ENCODE measurements at regions not wholly inside any gene's neighbourhood (a gene's known extent, or its start where the extent isn't known, plus 50 kb on each side); places are given as distances from the start of the nearest gene placed in this dataset.

GRCh38 chr5:91727463-91727862, 344.3 kb upstream of the ARRDC3 start:
- no peak for TF ChIP-seq CTCF (IDR thresholded peaks at IDR 0.05)
- Histone ChIP-seq H3K4me3 (no peak overlapping the region), H3K4me1 (no peaks in the 10 kb centered on the region), H3K27ac (no peak overlapping the region), H3K36me3 (ENCODE audit: insufficient read depth in 1 of 2, low read depth in 1 of 2) (no peaks in the 10 kb centered on the region), H3K9me3 (no peaks in the 10 kb centered on the region), H3K27me3 (ENCODE audit: insufficient read depth in 3 of 3, low read length in 2 of 3) (no peaks in the 10 kb centered on the region)
- 11 to 29% (median 13%) methylated on average over 1 of the region's 1 CpG for WGBS, 3 donors
- intact Hi-C loops (cut with DNase I), result no loop called here
- no peak for DNase-seq
- no peak for ATAC-seq

DNA sequence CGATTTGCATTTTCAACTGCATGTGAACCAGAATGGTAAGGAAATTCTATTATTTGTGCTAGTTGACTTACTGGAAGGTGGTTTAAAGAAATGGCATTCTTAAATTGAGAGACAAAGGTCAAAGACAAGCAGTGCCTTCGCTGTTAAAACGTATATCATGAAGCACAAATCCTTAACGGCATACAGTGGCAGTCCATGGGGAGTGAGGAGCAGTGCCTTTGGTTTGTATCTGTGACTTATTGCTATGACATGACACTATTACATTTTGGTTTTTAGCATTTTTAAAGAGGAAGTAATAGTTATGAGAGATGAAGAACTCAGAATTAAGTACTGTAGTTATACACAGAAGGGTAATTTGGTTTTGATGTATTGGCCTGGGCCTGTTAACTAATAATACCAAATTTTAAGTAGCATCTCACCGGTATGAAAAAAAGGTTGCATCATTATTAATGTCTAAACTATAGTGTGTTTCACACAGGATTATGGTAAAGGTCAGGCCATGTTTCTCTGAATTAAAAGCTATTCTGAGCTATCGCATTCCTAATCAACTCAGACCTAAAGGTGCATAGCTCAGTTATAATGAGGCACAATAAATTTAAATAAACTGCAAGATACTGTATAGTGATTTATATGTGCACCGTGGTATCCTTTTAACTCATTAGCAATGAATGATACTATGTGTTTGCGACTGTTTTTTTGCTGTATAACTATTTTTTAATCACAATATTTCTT, 339.8 kb upstream of the ARRDC3 start:
- WGBS, 3 donors, result 60 to 67% (median 65%) methylated on average over 8 of the region's 8 CpGs
- DNase-seq (no peak), ATAC-seq (no peak)
- H3K36me3 ChIP-seq (ENCODE audit: insufficient read depth in 1 of 2, low read depth in 1 of 2), result no peaks in the 10 kb centered on the region
- TF ChIP-seq CTCF (IDR thresholded peaks at IDR 0.05), result no peak
- no peaks in the 10 kb centered on the region for H3K9me3 ChIP-seq
- H3K4me3 ChIP-seq, result no peak overlapping the region
- H3K27ac ChIP-seq, result no peak overlapping the region
- intact Hi-C loops (cut with DNase I), result no loop called here
- no peaks in the 10 kb centered on the region for H3K4me1 ChIP-seq
- H3K27me3 ChIP-seq (ENCODE audit: insufficient read depth in 3 of 3, low read length in 2 of 3), result no peaks in the 10 kb centered on the region

GRCh38 chr5:91712718-91713117, 329.6 kb upstream of the ARRDC3 start:
- DNase-seq, result no peak
- no peak overlapping the region for H3K4me3 ChIP-seq
- H3K27me3 ChIP-seq (ENCODE audit: insufficient read depth in 3 of 3, low read length in 2 of 3), result no peaks in the 10 kb centered on the region
- H3K9me3 ChIP-seq, result no peaks in the 10 kb centered on the region
- intact Hi-C loops (cut with DNase I), result no loop called here
- no peak overlapping the region for H3K27ac ChIP-seq
- no peak for TF ChIP-seq CTCF (IDR thresholded peaks at IDR 0.05)
- no peaks in the 10 kb centered on the region for H3K36me3 ChIP-seq (ENCODE audit: insufficient read depth in 1 of 2, low read depth in 1 of 2)
- ATAC-seq, result no peak
- H3K4me1 ChIP-seq, result no peaks in the 10 kb centered on the region

DNA sequence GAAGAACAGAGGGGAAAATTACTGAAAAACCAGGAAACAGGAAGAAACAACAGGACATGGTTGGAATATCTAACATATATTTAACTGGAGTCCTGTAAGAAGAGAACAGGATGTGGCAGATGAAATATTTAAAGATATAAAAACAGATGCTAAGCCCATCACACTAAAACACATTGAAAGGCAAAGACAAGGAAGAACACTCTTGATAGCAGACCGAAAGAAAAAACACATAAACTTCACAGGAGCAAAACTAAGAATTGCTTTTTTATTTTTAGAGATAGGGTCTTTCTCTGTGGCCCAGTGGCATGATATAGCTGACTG, 324.4 kb upstream of the ARRDC3 start:
- Histone ChIP-seq H3K4me1 (no peaks in the 10 kb centered on the region), H3K27ac (no peak overlapping the region), H3K9me3 (no peaks in the 10 kb centered on the region), H3K4me3 (no peak overlapping the region), H3K36me3 (ENCODE audit: insufficient read depth in 1 of 2, low read depth in 1 of 2) (no peaks in the 10 kb centered on the region), H3K27me3 (ENCODE audit: insufficient read depth in 3 of 3, low read length in 2 of 3) (no peaks in the 10 kb centered on the region)
- ATAC-seq (no peak), DNase-seq (no peak)
- no peak for TF ChIP-seq CTCF (IDR thresholded peaks at IDR 0.05)
- WGBS, 3 donors, result 65 to 83% (median 67%) methylated on average over 1 of the region's 1 CpG
- intact Hi-C loops (cut with DNase I), result no loop called here
